ENCODE measurements at regions not wholly inside any gene's neighbourhood (a gene's known extent, or its start where the extent isn't known, plus 50 kb on each side); places are given as distances from the start of the nearest gene placed in this dataset.
"Not testable (repeated sequence)": the region's sequence is repeated elsewhere in the genome, so short reads cannot be mapped to it uniquely, and the experiment has no call there.

GRCh38 chr6:44723439-44724197 lies 336.1 kb downstream of the CDC5L start:
- DNase-seq, result no peak

GRCh38 chr6:44725070-44725469 lies 337.6 kb downstream of the CDC5L start:
- DNase-seq, result no peak

- DNase-seq, result no peak
These were observed 340.4 kb downstream of the CDC5L start for GRCh38 chr6:44727651-44728630.

GRCh38 chr6:44730771-44731391 lies 343.4 kb downstream of the CDC5L start:
- DNase-seq, result no peak

GRCh38 chr6:44731485-44732095 lies 344.1 kb downstream of the CDC5L start:
- DNase-seq, result no peak

- no peak for DNase-seq
These were observed 344.7 kb downstream of the CDC5L start for GRCh38 chr6:44732243-44732642.

GRCh38 chr6:44733126-44733525 lies 345.6 kb downstream of the CDC5L start:
- DNase-seq, result no peak

GRCh38 chr6:44733868-44734267 lies 346.4 kb downstream of the CDC5L start:
- DNase-seq, result no peak

GRCh38 chr6:44734886-44735629 lies 347.6 kb downstream of the CDC5L start:
- DNase-seq, result no peak

GRCh38 chr6:44735630-44735963 lies 348.1 kb downstream of the CDC5L start:
- no peak for DNase-seq

- DNase-seq, result no peak
These were observed 349.8 kb downstream of the CDC5L start for GRCh38 chr6:44737341-44737740.

GRCh38 chr6:44737829-44738528 lies 350.5 kb downstream of the CDC5L start:
- DNase-seq, result no peak

GRCh38 chr6:44738601-44739146 lies 351.2 kb downstream of the CDC5L start:
- no peak for DNase-seq

- DNase-seq, result no peak
These were observed 351.7 kb downstream of the CDC5L start for GRCh38 chr6:44739181-44739580.

GRCh38 chr6:44740566-44741120 lies 353.1 kb downstream of the CDC5L start:
- no peak for DNase-seq

GRCh38 chr6:44742201-44742600 lies 354.7 kb downstream of the CDC5L start:
- no peak for DNase-seq

- no peak for DNase-seq
These were observed 355.4 kb downstream of the CDC5L start for GRCh38 chr6:44742828-44743372.

GRCh38 chr6:44760116-44760515 lies 372.6 kb downstream of the CDC5L start:
- not testable (repeated sequence) for DNase-seq

GRCh38 chr6:44761046-44761445 lies 373.5 kb downstream of the CDC5L start:
- no peak for DNase-seq

GRCh38 chr6:44762496-44762895 lies 375.0 kb downstream of the CDC5L start:
- DNase-seq, result no peak

Measured in activated CD4-positive, CD25-positive, alpha-beta regulatory T cell (primary cell).